ENCODE measurements at regions not wholly inside any gene's neighbourhood (a gene's known extent, or its start where the extent isn't known, plus 50 kb on each side); places are given as distances from the start of the nearest gene placed in this dataset.

DNA sequence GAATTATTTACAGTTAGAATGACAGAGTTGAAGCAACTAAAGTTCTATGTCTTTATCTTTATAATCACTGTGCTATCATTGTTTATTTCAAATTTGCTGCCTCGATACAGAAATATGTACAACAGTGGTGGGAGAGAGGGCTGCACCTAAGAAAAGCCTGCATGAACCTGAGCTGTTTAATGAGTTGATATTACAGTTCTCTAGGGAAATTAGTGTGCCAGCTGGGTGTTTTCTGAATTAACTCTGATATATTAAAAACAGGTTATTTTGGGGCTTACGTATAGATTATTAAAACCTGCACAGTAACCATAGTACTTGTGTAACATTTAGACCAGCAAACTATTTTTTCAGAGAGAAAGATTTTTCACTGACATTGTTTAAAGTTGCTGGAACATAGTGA lies 750.5 kb upstream of the DDX18 start:
- TF ChIP-seq, protein P1, sequence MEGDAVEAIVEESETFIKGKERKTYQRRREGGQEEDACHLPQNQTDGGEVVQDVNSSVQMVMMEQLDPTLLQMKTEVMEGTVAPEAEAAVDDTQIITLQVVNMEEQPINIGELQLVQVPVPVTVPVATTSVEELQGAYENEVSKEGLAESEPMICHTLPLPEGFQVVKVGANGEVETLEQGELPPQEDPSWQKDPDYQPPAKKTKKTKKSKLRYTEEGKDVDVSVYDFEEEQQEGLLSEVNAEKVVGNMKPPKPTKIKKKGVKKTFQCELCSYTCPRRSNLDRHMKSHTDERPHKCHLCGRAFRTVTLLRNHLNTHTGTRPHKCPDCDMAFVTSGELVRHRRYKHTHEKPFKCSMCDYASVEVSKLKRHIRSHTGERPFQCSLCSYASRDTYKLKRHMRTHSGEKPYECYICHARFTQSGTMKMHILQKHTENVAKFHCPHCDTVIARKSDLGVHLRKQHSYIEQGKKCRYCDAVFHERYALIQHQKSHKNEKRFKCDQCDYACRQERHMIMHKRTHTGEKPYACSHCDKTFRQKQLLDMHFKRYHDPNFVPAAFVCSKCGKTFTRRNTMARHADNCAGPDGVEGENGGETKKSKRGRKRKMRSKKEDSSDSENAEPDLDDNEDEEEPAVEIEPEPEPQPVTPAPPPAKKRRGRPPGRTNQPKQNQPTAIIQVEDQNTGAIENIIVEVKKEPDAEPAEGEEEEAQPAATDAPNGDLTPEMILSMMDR (IDR thresholded peaks at IDR 0.05) = no peak
- no peak for TF ChIP-seq EZH2 (IDR thresholded peaks at IDR 0.05)
- TF ChIP-seq EZH2phosphoT487 (IDR thresholded peaks at IDR 0.05) = no peak

Measured in neural progenitor cell (in vitro differentiated cells).